ENCODE measurements at regions not wholly inside any gene's neighbourhood (a gene's known extent, or its start where the extent isn't known, plus 50 kb on each side); places are given as distances from the start of the nearest gene placed in this dataset.

GRCh38 chr22:48957311-48957986, 870.2 kb downstream of the BRD1 start:
- TF ChIP-seq CTCF (IDR thresholded peaks at IDR 0.05; ENCODE audit: low read length), result no peak
- TF ChIP-seq EZH2phosphoT487 (IDR thresholded peaks at IDR 0.05; ENCODE audit: low read length), result no peak
- no peak for TF ChIP-seq EZH2 (optimal IDR thresholded peaks at IDR 0.05; ENCODE audit: low read depth, low read length)

Data from MM.1S (cell line).